Effector CD4-positive, alpha-beta T cell (primary cell): ENCODE measurements at regions not wholly inside any gene's neighbourhood (a gene's known extent, or its start where the extent isn't known, plus 50 kb on each side); places are given as distances from the start of the nearest gene placed in this dataset.
A peak's percentile ranks its signal among the peaks of the same experiment; 100 is the strongest.

Experiments
- DNase-seq: peaks from one replicate; pipeline ENCODE4 v3.0.0-alpha.2; 2020

DNA sequence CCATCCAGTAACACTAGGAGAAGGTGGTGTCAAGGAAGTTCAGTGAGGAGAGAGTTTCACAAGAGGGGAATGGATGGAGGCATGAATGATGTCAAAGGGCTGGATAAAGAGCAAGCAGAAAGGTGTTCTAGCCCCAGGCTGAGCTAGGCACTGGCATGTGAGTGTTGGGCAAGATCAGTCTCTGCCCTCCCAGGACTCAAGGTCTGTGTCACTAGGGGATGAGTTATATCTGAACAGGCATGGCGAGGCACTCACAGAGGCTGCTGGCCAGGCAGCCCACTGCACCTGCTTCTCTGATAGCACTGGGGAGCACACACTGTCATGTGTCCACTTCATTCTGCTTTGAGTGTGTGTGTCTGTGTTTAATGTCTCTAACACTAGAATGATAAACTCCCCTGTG lies 903.8 kb downstream of the BCL11B start:
- no peak for DNase-seq

DNA sequence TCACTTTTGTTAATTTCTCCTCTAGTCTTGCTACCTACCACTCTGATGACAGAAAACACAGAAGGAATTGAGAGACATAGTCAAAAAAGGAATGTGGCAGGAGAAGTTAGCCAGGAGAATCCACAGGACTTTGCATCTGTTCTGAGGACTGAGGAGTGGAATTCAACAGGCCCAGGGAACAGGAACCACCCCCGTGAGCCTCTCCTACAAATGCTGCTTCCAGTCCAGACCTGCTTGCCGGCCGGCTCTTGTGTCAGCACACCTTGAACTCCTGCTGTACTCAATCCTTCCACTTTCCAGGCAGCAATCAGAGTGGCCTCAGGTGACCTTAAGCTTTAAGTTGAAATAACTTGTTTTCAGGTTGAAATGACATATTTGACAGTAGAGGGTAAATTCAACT lies 903.1 kb downstream of the BCL11B start:
- DNase-seq, result no peak

DNA sequence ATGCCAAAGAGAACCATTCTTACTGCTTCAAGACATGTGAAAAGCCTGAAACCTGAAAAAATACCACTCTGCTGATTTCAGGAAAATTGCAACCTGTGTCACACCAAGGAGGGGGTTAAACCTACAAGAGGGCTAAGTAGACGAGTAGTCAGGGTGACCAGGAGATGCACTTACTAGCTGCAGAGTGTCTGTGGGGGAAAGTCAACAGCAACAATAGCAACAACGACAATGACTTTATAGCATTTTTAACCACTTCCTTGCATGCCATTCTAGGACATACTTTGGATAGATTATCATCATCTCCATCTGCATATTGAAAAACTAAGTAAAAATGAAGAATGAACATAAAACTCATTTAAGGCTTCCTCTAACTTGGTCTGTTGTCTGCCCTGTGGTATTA lies 902.7 kb downstream of the BCL11B start:
- DNase-seq, result no peak

DNA sequence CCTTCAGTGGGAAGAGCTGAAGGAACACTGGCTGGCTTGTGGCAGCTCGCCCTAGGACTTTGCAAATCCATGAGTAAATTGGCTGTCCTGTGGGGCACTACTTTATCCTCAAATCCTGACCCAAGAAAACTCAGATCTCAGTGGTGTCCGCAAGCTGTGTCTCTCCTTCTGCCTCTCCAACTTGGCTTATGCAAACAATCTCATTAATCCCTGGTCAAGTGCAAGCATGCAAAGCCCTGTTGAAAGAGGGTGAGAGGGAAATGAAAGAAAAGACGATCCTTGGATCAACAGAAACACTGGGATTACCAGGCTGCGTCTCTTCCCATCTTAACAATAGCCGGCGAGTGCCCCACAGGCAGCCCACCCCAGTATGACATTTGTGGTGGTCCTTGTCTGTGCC lies 901.6 kb downstream of the BCL11B start:
- DNase-seq, result no peak

DNA sequence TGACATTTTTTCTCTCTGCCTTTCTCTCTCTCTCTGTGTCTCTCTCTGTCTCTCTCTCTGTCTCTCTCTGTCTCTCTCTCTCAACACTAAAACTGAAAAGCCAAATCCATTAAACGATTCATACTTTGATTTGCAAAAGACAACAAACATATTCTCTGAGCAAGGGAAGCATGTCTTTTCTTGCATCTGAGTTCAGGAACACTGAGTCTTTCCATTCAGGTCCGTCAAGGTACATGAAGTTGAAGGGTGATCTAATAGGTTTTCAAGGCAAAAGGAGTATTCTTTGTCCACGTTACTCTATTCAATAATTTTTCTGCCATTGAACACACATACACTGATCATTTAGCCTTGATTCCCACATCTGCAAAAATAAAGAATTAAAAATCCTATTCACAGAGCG lies 900.9 kb downstream of the BCL11B start:
- DNase-seq, result no peak

DNA sequence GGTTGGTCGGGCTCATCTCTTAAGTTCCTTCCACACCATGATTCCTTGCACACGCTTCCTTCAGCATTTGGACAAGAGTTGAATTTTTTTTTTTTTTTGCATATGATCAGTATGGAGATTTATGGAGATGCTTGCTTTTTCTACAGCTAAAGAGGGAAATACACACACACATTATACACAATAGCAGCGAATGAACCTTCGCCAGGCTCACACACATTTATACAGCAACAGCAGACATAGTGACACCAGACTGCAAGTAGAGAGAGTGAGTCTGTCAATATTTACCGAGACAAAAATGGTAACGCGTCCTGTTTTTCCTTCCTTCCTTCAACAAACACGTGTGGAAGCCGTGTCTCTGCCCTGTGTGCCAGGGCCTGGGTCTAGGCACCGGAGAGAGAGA lies 897.9 kb downstream of the BCL11B start:
- DNase-seq, result no peak

DNA sequence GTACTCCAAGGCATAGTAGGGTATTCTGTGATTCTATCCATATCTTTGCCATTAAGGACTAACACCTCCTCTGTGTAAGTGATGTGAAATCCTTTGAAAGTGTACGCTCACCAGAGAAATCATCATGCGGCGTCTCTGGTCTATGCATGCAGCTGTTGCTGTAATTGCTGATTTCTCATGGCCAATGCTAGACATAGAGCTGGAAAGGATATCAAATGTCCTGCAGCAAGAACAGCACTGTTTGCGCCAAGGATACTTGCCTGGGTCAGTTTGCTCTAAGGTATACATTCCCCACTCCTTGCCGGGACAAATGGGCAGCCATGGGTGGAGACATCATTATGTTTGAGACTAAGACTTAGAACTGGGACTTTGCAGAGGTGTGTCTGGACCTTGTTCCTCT lies 896.4 kb downstream of the BCL11B start:
- DNase-seq, result no peak

DNA sequence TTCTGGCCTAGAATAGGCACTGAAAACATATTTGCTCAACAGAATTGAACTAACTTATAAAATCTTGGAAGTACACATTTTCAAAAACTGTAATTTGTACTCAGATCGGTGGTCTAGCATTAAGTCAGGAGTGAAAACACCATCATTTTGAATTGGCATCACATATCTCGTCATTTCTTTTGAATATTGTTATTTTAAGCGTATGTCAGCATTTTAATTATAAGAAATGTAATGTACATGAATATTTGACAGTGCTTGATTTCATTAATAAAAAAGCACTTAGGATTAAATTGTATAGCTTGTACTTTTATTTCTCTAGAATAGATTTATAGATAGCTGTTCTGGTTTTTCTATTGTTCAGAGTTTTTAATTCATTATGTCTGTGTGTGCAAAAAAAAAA lies 892.2 kb downstream of the BCL11B start:
- DNase-seq, result no peak

DNA sequence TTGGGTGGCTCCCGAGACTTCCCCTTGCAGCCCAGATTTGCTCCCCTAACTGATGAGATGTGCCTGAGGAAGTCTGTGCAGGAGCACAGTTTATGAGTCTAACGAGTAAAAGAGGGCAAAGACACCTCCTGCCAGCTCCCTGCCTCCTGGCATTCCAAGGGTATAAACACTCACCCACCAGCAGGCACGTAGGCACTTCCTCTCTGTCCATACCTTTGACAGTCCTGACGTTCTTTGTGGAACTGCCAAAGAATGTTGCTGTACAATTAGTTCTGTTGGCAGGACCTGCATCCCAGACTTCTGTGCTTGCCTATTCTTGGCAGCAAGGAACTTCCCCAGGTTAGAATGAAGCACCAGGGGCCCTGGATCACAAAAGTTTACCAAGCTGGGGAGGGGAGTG lies 889.3 kb downstream of the BCL11B start:
- DNase-seq, result no peak

DNA sequence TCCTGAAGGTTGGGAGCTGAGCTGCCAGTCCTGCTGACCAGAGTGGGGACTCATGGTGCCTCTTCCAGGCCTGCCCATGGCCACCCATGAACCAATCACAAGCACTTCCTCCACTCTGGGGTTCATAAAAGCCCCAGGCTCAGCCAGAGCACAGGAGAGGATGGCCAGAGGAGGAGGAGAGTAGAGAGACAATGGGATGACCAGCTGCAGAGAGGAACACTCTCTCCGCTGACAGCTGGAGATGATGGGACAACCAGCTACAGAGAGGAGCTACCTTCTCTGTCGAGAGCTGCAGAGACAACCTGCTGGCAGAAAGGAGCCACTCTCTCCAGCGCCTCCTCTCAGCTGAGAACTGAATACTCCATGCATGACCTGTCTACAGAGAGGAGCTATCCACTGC lies 886.1 kb downstream of the BCL11B start:
- DNase-seq, result no peak

DNA sequence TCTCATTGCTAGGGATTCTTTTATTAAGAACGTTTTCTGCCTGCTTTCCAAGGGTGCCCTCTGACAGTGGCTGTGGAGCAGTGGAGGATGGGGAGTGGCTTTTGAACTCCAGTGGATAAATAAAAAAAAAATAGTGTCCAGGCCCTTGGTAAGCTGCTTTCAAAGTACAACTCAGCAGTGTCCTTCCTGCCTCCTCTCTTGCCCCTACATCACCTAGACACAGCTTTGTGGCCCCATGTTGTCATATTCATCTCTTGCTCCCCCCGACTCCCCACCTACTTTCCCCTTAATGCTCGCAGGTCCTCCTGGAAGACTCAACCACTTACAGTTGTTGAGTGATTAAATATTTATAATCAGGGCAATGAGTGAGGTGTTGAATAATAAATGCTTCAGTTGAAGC lies 880.9 kb downstream of the BCL11B start:
- no peak for DNase-seq

DNA sequence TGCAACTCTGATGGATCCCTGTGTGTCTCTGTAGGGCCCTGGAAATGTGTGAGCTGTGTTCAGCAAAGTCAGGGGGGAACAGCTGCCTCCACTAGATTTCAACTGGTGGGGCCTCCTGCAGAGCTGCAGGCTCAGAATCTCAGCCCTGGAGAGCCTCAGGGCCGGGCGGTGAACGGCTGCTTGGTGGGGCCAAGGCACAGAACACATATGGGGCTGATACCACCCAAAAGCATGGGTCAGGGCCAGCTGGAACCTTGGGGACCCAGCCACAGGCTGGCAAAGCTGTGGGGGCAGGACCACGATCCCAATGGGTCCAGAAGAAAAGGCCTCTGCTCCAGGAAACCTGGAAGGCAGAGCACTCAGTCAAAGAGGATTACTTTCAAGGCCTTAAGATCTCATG lies 878.5 kb downstream of the BCL11B start:
- DNase-seq, result no peak

DNA sequence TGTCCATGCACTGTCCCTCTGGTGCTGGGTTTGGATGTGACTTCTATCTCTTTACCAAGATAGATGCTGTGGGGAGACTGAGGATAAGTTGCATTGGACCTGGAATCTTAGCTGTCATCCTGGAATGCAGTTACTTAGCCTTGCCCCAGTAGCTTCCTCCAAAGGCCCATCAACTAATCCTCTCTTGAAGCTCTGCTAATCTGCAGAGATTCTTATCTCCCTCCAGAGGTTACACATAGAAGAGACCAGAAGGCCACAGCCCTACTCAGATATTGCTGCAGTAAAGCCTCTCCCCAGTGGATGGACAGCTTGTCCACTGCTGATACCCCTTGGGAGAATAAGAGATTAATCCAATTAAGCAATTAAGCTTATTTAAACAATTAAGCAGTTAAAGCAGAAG lies 867.2 kb downstream of the BCL11B start:
- DNase-seq, result no peak

DNA sequence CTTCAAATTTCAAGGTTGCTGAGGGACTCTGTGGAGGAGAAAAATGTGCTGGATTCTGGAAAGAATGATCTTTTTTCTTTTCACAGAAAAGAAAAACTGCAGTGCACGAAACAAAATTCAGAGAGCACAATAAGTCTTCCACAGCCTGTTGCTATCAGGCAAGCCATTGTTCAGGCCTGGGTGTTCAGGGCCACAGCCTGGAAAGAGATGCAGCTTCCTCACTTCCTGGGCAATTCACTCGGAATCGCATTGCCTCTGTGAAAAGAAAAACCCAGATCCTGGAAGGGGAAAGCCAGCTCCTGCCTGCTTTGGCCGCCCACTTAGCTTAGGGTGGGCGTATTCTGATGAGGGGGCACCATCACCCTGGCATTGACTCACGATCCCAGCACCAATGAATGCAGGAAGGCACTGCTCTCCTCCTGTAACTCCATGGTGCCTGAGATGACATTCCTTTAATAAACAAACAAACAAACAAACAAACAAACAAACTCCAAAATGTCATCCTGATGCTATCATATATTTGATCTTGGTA lies 863.9 kb downstream of the BCL11B start:
- no peak for DNase-seq

DNA sequence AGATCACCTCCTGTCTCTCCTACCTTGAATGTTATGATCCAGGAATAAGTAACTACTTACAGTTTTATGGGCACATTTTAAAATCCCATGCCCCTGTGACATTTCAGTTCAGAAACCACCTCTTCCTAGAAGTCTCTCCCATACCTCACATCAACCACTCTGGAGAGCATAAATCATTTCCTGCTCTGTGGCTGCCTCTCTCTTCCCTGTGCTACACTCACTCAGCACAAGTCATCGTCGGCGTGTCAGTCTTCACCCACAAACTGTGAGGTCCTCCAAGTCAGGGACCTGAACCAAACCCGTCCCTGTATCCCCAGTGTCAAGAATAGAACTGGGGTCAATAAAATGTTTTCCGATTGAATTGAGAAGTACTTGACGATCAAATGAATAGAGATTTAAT lies 863.3 kb downstream of the BCL11B start:
- DNase-seq, result no peak

DNA sequence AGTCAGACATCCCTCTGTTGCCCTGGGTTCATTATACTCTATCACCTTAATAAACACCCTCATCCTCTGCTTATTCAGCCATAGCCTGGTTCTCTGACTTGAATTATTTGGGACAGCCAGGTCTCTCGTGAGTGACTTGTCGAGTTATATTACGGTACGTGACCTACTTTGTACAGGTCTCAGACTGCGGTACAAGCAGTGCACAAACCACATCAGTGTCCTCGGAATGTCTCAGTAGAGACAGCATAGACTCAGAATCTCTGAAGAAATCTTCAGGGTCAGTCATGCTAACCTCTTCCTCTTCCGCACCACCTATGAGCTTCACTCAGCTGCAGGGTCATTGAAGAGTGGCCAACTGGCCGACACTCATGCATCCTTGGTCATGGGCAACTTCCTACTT lies 860.8 kb downstream of the BCL11B start:
- DNase-seq, result no peak

DNA sequence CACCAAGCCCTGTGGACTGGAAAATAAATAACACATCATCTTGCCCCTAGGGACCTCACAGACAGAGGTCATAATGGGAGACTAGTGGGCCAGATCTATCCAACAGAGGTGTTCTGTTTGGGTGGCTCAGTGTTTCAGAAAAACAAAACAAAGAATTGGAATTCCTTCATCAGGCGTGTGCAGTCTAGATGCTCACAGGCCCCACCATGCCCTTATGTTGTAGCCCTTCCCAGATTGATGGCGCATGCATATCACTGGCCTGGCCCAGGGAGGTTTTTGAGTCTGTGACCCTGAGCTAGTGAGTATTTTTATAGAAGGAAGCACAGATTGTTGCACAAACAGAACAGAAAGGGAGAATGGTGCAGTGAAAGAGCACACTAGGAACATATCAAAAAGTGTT lies 859.6 kb downstream of the BCL11B start:
- no peak for DNase-seq

DNA sequence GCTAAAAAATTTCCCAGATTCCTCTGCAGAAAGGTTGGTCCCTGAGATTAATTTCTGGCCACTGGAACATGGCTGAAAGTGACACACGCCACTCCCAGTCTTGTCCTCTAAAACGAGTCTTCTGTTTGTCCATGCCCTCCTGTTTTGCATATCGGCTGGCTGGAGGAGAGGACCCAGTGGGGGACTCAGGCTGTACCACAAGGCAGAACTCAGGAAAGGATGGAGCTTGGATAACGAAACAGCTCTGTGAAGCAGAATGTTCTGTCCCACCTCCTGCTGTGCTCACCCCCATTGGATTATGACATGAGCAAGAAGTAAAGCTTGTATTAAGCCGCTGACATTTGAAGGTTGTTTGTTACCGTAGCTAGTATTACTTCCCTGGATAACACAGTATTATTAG lies 856.2 kb downstream of the BCL11B start:
- no peak for DNase-seq

DNA sequence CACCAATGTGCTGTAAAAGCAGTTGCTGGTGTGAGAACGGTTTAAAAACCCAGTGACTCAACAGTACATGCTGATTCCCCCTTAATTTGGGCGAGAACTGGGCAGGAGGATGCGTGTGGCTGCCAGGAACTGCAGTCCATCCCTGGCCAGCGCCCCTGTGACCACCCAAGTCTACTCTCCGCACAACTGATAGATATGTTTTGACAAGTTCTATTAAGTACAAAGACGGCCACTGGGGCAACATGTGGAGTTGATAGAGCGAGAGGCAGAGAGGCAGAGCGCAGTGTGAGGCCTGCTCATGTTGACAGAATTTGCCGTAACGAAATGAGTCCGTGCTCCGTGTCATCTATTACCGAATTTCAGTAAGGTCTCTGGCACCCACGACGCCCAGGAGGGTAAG lies 855.0 kb downstream of the BCL11B start:
- no peak for DNase-seq

DNA sequence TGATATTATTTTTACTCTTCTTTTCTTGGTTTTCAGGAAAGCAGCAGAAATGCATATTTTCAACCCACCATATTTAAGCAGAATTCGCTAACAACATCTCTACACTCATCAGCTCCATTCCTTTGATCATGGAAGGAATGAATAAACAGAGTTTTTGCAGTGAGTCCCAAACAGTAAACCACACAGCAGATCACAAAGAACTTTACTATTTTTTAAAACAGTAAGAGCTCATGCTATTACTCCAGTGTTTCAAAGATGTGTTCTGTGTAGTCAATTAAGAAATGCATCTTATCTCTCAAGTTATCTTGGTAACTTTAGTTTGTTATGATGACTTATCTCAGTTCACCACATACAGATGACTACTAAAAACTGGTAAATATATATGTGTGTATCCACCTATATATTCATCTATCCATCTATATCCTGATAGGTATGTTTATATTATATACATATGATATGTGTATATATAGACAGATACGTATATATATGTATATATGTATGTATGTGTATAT lies 843.5 kb downstream of the BCL11B start:
- DNase-seq, result no peak

DNA sequence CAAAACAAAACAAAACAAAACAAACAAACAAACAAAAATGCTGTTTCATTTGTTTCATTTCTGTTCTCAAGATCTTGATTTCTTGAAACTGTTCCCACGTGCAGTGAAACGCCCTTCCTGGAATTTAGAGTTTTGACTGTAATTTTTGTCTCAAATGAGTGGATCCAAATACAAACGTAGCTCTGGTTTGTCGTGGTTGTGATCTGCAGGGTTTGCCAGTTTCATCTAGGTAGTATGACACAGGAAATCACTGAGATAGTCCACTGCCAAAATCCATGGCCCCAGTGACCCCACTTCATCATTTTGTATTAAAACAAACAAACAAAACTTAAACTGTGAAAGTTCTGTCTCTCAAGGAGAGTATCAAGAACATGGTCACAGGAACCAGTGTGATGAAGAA lies 838.6 kb downstream of the BCL11B start:
- DNase-seq, result no peak

DNA sequence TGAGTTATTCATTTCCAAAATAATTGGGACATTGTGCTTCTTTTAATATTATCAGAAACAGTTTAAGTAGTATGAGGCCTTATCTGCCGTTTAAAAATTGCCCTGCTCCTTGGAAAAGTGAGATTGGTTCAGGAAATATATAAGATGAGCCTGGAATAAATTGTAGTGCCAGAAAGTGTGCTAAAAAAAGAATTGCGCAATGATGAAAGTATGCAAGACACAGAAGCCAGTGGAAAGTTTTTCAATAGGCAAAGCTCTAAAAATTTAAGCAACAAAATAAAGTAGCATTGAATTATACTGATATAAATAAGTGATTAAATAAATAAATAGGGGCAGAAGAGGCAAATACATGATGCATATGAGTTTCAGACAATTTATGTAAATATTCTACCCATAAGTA lies 834.9 kb downstream of the BCL11B start:
- DNase-seq, result no peak

DNA sequence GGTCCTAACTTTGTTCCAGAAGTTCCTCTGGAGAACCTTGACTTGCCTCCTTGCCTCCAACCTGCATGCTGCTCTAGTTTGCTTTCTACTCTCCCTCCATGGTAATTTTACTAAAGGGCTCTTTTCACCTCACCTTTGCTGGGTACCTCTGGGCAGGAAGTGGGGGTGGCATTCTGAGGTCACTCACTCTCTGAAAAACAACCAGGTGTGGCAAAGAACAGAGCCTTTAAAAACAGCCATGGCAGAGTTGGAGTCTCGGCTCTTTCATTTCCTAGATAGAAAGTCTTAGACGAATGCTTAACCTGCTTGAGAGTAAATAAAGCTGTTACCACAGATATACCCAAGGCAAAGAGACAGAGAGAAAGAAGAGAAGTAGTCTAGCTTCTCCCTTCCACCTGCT lies 827.9 kb downstream of the BCL11B start:
- peak; percentile 11 for DNase-seq

DNA sequence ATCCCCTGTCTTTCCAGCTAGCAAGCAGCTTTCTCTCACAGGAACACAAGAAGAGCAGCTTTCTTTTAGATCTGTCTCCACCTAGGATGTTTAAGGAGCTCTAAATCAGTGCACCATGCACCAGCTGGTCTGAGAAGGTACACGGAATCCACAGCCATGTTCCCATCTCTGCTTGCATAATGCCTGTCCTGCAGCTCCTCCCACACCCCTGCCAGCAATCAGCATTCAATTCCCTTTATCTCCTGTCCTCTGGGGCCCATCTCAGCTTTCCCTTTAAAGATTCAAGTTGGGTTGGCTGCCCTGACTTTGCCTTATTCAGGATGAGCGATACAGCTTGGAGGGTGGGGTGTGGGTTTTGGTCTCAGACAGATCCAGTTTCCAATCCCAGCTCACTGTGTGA lies 826.3 kb downstream of the BCL11B start:
- no peak for DNase-seq

DNA sequence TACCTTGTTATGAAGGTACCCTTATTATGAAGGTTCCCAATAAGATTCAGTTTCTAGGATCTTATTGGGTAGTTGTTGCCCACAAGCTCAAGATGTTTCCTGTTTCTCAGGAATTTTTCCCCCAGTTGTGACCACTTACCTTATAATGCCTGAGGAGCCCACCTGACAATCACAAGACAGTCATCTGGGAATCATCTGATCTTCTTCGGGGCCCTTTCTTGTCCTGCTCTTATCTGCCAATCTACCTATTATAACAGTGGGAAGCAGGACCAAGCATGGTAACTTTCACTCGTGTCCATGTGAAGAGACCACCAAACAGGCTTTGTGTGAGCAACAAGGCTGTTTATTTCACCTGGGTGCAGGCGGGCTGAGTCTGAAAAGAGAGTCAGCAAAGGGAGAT lies 825.5 kb downstream of the BCL11B start:
- DNase-seq, result no peak

DNA sequence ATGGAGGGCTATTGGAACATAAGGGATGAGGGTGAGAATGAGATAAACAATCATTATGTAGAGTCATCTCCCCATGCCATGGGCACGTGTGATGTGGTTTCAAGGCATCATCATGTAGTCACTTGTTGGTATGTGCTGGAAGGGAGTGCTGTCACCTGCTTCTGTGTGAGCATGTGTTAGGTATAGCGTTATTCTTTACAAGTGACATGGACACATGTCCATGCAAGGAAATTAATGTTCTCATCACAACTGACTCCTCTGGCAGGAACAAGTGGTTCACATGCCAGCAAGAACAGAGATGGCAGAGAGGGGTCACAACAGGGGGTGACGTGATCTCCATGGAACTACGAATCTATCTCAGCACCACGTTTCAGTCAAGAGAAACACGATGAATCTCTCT lies 815.8 kb downstream of the BCL11B start:
- no peak for DNase-seq
